Omental fat pad (tissue), 3 donors: ENCODE measurements at regions not wholly inside any gene's neighbourhood (a gene's known extent, or its start where the extent isn't known, plus 50 kb on each side); places are given as distances from the start of the nearest gene placed in this dataset.
A peak's percentile ranks its signal among the peaks of the same experiment; 100 is the strongest.

ENCODE experiments used
- ATAC-seq: fragments of 150-250 bp; one replicate; pipeline ENCODE4 v1.9.1; 2016; ENCODE audit warnings: mild to moderate bottlenecking, moderate library complexity; ENCODE audit not compliant: low FRiP score
- DNase-seq: peaks from one replicate; pipeline ENCODE4 v3.0.0-alpha.2; 2019; ENCODE audit warnings: low spot score
- TF ChIP-seq, protein P1 (sequence below), 3 donors: fragments of 450-650 bp; IDR thresholded peaks; one replicate each; pipeline ENCODE4 v1.5.1; 2016 to 2017; ENCODE audit warnings: antibody characterized with exemption in 3 of 3, mild to moderate bottlenecking in 3 of 3, moderate library complexity in 2 of 3

DNA sequence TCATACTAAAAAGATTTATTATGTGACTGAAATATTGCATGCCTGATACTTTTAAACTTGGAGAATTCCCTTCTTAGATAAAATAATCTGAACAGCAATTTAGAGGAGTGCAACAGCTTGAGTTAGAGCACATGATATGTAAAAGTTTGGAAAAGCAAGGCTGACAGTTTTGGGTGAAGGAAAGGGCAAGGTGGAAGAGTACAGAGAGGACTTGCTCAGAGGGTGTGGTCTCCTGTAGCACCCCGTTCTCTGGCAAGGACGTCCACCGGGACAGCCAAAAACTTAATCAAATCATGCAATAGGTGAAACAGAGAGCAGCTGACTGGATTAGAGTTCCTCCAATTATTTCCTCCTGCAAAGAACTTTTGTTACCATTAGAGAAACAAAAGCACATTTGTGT lies 65.2 kb upstream of the PDZRN4 start:
- TF ChIP-seq, protein P1, sequence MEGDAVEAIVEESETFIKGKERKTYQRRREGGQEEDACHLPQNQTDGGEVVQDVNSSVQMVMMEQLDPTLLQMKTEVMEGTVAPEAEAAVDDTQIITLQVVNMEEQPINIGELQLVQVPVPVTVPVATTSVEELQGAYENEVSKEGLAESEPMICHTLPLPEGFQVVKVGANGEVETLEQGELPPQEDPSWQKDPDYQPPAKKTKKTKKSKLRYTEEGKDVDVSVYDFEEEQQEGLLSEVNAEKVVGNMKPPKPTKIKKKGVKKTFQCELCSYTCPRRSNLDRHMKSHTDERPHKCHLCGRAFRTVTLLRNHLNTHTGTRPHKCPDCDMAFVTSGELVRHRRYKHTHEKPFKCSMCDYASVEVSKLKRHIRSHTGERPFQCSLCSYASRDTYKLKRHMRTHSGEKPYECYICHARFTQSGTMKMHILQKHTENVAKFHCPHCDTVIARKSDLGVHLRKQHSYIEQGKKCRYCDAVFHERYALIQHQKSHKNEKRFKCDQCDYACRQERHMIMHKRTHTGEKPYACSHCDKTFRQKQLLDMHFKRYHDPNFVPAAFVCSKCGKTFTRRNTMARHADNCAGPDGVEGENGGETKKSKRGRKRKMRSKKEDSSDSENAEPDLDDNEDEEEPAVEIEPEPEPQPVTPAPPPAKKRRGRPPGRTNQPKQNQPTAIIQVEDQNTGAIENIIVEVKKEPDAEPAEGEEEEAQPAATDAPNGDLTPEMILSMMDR (IDR thresholded peaks at IDR 0.05) = no peak
- DNase-seq (no peak), ATAC-seq (peak; percentile 82)

DNA sequence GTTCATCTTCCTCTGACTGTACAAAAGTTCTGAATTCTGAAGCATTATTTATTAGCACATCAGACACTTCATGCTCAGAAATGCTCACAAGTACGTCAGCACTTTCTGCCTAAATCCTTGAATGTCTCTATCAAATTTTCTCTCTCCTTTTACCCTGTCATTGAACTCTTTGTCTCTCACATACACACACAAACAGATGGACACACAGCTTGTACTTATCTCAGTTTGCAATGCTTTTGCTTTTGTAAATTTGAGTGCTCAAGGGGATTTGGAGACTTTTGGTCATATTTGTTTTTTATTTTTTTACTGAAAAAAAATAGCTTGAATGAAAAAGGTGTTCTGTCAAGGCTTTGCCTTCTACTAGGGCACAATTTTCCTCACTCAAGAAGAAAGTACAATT lies 64.2 kb upstream of the PDZRN4 start:
- TF ChIP-seq, protein P1 (IDR thresholded peaks at IDR 0.05) = no peak
- ATAC-seq (no peak), DNase-seq (no peak)
